IPS-20b (cell line): ENCODE measurements at regions not wholly inside any gene's neighbourhood (a gene's known extent, or its start where the extent isn't known, plus 50 kb on each side); places are given as distances from the start of the nearest gene placed in this dataset.

Experiments
- H3K27ac ChIP-seq: one replicate; pipeline ENCODE4 v1.5.1; 2013; ENCODE audit warnings: low read length
- H3K27me3 ChIP-seq: 2 replicates; pipeline ENCODE4 v1.6.1; 2013; ENCODE audit warnings: mild to moderate bottlenecking, low read length, inconsistent platforms; ENCODE audit not compliant: insufficient read depth
- H3K36me3 ChIP-seq: 2 replicates; pipeline ENCODE4 v1.6.1; 2013; ENCODE audit warnings: low read depth, mild to moderate bottlenecking, inconsistent platforms, low read length, moderate library complexity; ENCODE audit not compliant: insufficient read depth
- H3K4me1 ChIP-seq: 2 replicates; pipeline ENCODE4 v1.6.1; 2013; ENCODE audit warnings: mild to moderate bottlenecking, control low read depth, inconsistent platforms, low read length, moderate library complexity; ENCODE audit not compliant: insufficient read depth
- H3K4me3 ChIP-seq: 2 replicates; pipeline ENCODE4 v1.5.1; 2013; ENCODE audit warnings: mild to moderate bottlenecking, low read length, inconsistent platforms
- H3K9ac ChIP-seq: 2 replicates; pipeline ENCODE4 v1.6.1; 2013; ENCODE audit warnings: low read depth, mild to moderate bottlenecking, inconsistent platforms, low read length, moderate library complexity
- H3K9me3 ChIP-seq: 2 replicates; pipeline ENCODE4 v1.6.1; 2013; ENCODE audit warnings: mild to moderate bottlenecking, low read depth, low read length, inconsistent platforms; ENCODE audit not compliant: insufficient read depth

DNA sequence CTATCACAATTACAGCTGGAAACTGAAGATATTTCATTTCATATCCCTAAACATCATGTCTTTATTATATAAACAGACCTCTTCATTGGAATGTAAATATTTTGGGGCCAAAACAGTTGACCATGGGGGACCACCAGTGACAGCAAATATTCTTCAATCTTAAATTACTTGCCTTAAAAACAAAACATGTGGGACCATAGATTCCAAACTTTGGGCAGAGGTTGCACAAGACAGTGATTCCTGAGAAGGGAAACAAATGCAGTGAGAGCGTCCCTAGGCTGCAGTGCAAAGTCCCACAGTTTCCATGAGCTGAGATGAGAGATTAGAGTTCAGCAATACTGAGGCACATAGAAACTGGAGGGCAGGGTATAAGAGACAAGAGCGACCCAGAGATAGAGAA, 818.9 kb downstream of the CBLN2 start:
- H3K9me3 ChIP-seq: no peaks in the 10 kb centered on the region
- no peak overlapping the region for H3K27ac ChIP-seq
- no peaks in the 10 kb centered on the region for H3K4me1 ChIP-seq
- H3K4me3 ChIP-seq: no peak overlapping the region
- no peaks in the 10 kb centered on the region for H3K36me3 ChIP-seq
- H3K9ac ChIP-seq: no peak overlapping the region
- H3K27me3 ChIP-seq: no peaks in the 10 kb centered on the region

DNA sequence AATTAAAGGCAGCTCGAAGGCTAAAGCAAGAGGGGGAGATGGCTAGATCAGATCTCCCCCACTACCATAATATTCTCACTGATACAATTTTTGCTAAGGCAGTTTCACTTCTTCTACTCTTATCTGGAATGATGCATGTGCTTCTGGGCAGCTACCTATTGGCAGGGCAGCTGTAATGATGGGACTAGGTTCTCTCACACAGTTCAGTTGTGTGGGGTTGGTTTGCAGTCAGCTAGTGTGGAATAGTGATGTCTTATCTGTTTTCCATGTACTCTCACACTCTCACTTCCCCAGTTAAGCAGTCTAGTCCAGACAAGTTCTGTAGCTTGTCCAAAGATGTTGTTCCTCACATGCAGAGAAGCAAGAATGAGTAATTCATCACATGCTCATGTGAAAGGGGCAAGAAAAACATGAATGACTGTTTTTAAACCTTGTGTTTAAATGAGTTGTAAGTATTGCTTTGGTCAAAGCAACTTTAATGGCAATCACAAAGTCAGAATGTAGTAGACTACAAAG, 836.1 kb downstream of the CBLN2 start:
- no peaks in the 10 kb centered on the region for H3K36me3 ChIP-seq
- no peaks in the 10 kb centered on the region for H3K27me3 ChIP-seq
- H3K27ac ChIP-seq: no peak overlapping the region
- H3K4me3 ChIP-seq: no peak overlapping the region
- H3K9me3 ChIP-seq: no peaks in the 10 kb centered on the region
- no peak overlapping the region for H3K9ac ChIP-seq
- no peaks in the 10 kb centered on the region for H3K4me1 ChIP-seq

- Histone ChIP-seq H3K9me3 (no peaks in the 10 kb centered on the region), H3K27ac (no peak overlapping the region), H3K27me3 (no peaks in the 10 kb centered on the region), H3K36me3 (no peaks in the 10 kb centered on the region), H3K4me1 (no peaks in the 10 kb centered on the region), H3K4me3 (no peak overlapping the region), H3K9ac (no peak overlapping the region)
These were observed 836.7 kb downstream of the CBLN2 start for GRCh38 chr18:71707400-71707799.

DNA sequence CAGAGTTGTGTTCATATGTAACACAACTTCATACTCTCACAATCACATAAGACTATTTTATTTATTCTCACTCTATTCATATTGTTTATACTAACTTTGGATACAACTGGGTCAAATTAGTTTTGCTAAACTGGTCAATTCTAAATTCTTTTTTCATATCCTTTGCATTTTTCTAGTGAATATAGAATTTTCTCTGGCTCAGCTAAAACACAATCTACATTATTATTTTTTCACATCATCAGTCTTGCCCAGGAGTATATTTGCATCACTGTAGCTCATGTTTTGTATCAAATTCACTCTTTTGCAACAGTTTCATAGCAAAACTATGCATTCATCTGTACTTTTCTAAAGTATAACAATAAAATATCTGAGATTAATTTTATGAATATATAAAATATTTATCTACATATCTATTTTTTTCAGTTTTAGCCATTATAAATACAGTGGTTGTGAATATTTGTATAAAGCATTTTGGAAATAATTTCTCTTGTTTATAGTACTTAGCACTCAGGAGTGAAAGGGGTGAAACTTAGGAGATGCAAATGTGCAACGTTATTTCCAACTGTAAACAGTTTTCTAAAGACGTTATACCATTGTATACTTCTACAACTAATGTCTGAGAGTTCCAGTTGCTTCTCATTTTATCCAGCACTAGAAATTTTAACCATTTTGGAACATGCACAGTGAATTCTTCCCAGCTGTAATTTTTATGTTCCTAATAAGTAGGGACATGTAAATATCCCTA, 854.6 kb downstream of the CBLN2 start:
- H3K9me3 ChIP-seq: no peaks in the 10 kb centered on the region
- H3K4me3 ChIP-seq: no peak overlapping the region
- H3K27ac ChIP-seq: no peak overlapping the region
- no peak overlapping the region for H3K9ac ChIP-seq
- no peaks in the 10 kb centered on the region for H3K27me3 ChIP-seq
- H3K36me3 ChIP-seq: no peaks in the 10 kb centered on the region
- no peaks in the 10 kb centered on the region for H3K4me1 ChIP-seq

GRCh38 chr18:71682591-71682990, 861.6 kb downstream of the CBLN2 start:
- Histone ChIP-seq H3K27me3 (no peaks in the 10 kb centered on the region), H3K4me3 (no peak overlapping the region), H3K27ac (no peak overlapping the region), H3K4me1 (no peaks in the 10 kb centered on the region), H3K9me3 (peaks cover 6% of the 10 kb centered on the region; the same call in 1 of the 2 replicates), H3K9ac (no peak overlapping the region), H3K36me3 (no peaks in the 10 kb centered on the region)

DNA sequence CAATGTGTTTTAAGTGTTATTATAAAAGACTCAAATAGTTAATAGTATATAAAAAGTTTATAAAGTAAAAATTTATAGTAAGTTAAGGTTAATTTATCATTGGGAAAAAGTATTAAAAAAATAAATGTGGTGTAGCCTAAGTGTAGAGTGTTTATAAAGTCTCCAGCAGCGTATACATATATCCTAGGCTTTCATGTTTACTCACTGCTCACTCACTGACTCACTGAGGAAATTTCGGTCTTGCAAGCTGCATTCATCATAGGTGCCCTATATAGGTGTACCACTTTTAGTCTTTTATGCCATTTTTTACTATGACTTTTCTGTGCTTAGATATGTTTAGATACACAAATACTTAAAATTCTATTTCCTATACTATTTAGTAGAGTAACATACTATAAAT, 866.0 kb downstream of the CBLN2 start:
- H3K27ac ChIP-seq: no peak overlapping the region
- H3K36me3 ChIP-seq: no peaks in the 10 kb centered on the region

DNA sequence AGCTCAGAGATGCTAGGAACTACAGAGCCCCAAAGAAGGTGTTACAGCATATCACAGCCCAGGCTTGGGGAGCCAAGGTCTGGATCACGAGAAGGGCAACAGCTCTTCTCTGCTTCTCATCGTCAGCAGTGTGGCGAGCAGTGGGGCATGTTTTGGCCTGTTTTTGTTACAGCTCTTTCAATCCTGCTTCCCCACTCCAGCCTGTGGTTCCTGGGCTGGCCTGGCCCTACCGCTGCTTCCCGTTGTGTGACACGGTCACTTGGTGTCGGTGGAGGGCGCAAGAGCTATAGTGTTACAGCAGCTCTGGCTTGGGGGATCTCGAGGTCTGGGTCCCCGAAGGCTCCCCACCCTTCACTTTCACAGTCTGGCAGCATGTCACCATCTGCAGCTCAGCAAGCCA, 870.2 kb downstream of the CBLN2 start:
- H3K36me3 ChIP-seq: no peaks in the 10 kb centered on the region
- H3K27ac ChIP-seq: no peak overlapping the region
- H3K4me1 ChIP-seq: no peaks in the 10 kb centered on the region
- H3K9me3 ChIP-seq: no peaks in the 10 kb centered on the region
- H3K9ac ChIP-seq: no peak overlapping the region
- no peaks in the 10 kb centered on the region for H3K27me3 ChIP-seq
- H3K4me3 ChIP-seq: no peak overlapping the region

More for the DNA sequence above, 866.0 kb downstream of the CBLN2 start:
- H3K9ac ChIP-seq: no peak overlapping the region
- H3K27me3 ChIP-seq: no peaks in the 10 kb centered on the region
- H3K4me3 ChIP-seq: no peak overlapping the region
- no peaks in the 10 kb centered on the region for H3K4me1 ChIP-seq
- H3K9me3 ChIP-seq: peaks cover 6% of the 10 kb centered on the region; the same call in 1 of the 2 replicates

- Histone ChIP-seq H3K4me1 (no peaks in the 10 kb centered on the region), H3K27ac (no peak overlapping the region), H3K36me3 (no peaks in the 10 kb centered on the region), H3K9ac (no peak overlapping the region), H3K27me3 (no peaks in the 10 kb centered on the region), H3K4me3 (no peak overlapping the region), H3K9me3 (no peaks in the 10 kb centered on the region)
These were observed 870.6 kb downstream of the CBLN2 start for GRCh38 chr18:71673498-71673897.

- Histone ChIP-seq H3K36me3 (no peaks in the 10 kb centered on the region), H3K4me1 (no peaks in the 10 kb centered on the region), H3K9me3 (no peaks in the 10 kb centered on the region), H3K27me3 (no peaks in the 10 kb centered on the region), H3K9ac (no peak overlapping the region), H3K4me3 (no peak overlapping the region), H3K27ac (no peak overlapping the region)
These were observed 877.7 kb downstream of the CBLN2 start for GRCh38 chr18:71666481-71666880.

DNA sequence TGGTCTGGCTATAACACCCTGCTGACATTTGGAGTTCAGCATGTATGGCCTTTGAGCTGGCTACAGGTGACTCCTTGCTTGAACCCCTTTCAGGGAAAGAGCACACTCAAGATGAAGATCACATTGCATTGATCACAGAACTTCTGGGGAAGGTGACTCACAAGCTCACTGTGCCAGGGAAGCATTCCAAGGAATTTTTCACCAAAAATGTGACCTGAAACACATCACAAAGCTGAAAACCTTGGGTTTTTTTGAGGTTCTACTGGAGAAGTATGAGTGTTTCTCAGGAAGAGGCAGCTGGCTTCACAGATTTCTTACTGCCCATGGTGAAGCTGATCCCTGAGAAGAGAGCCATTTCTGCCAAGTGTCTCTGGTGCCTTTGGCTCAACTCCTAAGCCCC, 879.0 kb downstream of the CBLN2 start:
- no peak overlapping the region for H3K27ac ChIP-seq
- H3K36me3 ChIP-seq: no peaks in the 10 kb centered on the region
- no peaks in the 10 kb centered on the region for H3K4me1 ChIP-seq

GRCh38 chr18:71643822-71644221, 900.3 kb downstream of the CBLN2 start:
- Histone ChIP-seq H3K9ac (no peak overlapping the region), H3K36me3 (no peaks in the 10 kb centered on the region), H3K9me3 (no peaks in the 10 kb centered on the region), H3K4me1 (no peaks in the 10 kb centered on the region), H3K27me3 (no peaks in the 10 kb centered on the region), H3K4me3 (no peak overlapping the region), H3K27ac (no peak overlapping the region)

More for the DNA sequence above, 879.0 kb downstream of the CBLN2 start:
- no peak overlapping the region for H3K4me3 ChIP-seq
- H3K27me3 ChIP-seq: no peaks in the 10 kb centered on the region
- H3K9ac ChIP-seq: no peak overlapping the region
- H3K9me3 ChIP-seq: no peaks in the 10 kb centered on the region

DNA sequence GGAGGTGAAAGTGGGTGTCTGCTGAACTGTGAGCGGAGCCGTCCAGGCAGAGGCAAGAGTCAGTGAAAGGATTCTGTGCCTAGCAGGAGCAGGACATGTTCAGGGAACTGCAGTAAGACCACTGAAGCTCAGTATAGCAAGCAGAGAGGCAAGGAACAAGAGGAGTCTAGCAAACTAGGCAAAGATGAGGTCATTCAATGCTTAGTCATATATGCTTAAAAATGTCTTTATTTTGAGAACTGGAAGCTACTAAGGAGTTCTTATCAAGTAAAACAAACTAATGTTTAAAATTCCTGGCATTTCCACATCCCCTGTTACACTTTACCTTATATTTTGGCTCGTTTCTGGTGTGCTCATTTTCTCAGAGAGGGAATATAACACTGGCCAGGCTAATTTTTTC, 913.4 kb downstream of the CBLN2 start:
- Histone ChIP-seq H3K9ac (no peak overlapping the region), H3K4me3 (no peak overlapping the region), H3K36me3 (no peaks in the 10 kb centered on the region), H3K27me3 (no peaks in the 10 kb centered on the region), H3K4me1 (no peaks in the 10 kb centered on the region), H3K27ac (no peak overlapping the region), H3K9me3 (no peaks in the 10 kb centered on the region)
